ENCODE measurements at regions not wholly inside any gene's neighbourhood (a gene's known extent, or its start where the extent isn't known, plus 50 kb on each side); places are given as distances from the start of the nearest gene placed in this dataset.

DNA sequence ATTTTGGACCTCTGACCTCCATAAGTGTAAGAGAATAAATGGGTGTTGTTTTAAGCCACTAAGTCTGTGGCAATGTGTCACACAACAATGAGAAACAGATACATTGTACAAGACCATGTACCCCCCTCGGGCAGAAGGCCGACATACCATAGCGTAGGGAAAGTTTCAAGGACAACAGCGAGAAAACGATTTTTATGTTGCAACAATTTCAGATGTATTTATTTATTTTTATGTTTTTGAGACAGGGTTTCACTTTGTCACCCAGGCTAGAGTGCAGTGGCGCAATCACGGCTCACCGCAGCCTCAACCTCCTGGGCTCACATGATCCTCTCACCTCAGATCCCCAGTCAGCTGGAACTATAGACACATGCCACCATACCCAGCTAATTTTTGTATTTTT is 136.4 kb upstream of the NCOR2 start:
- Mint-ChIP-seq H3K27ac (no peak overlapping the region), H3K27me3 (ENCODE audit: low read depth) (no peaks in the 10 kb centered on the region; the same call in 1 of the 2 replicates), H3K9me3 (peaks cover 7% of the 10 kb centered on the region), H3K4me1 (no peaks in the 10 kb centered on the region), H3K4me3 (no peak overlapping the region), H3K36me3 (no peaks in the 10 kb centered on the region)
- CTCF ChIA-PET, result interaction anchor here (1.3 kb wide), 1 partner anchor 31 kb away, joined by 3 read pairs; no protein-coding TSS in a partner anchor
- TF ChIP-seq MYBL2 (CRISPR knock-in tag; IDR thresholded peaks at IDR 0.05) (no peak), ZNF396 (CRISPR knock-in tag; IDR thresholded peaks at IDR 0.05; ENCODE audit: borderline replicate concordance) (no peak), SMAD4 (CRISPR knock-in tag; IDR thresholded peaks at IDR 0.05) (no peak), SMAD3 (CRISPR knock-in tag; IDR thresholded peaks at IDR 0.05; ENCODE audit: borderline replicate concordance) (no peak)
- TF ChIP-seq, protein P1, sequence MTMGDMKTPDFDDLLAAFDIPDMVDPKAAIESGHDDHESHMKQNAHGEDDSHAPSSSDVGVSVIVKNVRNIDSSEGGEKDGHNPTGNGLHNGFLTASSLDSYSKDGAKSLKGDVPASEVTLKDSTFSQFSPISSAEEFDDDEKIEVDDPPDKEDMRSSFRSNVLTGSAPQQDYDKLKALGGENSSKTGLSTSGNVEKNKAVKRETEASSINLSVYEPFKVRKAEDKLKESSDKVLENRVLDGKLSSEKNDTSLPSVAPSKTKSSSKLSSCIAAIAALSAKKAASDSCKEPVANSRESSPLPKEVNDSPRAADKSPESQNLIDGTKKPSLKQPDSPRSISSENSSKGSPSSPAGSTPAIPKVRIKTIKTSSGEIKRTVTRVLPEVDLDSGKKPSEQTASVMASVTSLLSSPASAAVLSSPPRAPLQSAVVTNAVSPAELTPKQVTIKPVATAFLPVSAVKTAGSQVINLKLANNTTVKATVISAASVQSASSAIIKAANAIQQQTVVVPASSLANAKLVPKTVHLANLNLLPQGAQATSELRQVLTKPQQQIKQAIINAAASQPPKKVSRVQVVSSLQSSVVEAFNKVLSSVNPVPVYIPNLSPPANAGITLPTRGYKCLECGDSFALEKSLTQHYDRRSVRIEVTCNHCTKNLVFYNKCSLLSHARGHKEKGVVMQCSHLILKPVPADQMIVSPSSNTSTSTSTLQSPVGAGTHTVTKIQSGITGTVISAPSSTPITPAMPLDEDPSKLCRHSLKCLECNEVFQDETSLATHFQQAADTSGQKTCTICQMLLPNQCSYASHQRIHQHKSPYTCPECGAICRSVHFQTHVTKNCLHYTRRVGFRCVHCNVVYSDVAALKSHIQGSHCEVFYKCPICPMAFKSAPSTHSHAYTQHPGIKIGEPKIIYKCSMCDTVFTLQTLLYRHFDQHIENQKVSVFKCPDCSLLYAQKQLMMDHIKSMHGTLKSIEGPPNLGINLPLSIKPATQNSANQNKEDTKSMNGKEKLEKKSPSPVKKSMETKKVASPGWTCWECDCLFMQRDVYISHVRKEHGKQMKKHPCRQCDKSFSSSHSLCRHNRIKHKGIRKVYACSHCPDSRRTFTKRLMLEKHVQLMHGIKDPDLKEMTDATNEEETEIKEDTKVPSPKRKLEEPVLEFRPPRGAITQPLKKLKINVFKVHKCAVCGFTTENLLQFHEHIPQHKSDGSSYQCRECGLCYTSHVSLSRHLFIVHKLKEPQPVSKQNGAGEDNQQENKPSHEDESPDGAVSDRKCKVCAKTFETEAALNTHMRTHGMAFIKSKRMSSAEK (CRISPR knock-in tag; IDR thresholded peaks at IDR 0.05; ENCODE audit: borderline replicate concordance), result no peak
- TF ChIP-seq, protein P2, sequence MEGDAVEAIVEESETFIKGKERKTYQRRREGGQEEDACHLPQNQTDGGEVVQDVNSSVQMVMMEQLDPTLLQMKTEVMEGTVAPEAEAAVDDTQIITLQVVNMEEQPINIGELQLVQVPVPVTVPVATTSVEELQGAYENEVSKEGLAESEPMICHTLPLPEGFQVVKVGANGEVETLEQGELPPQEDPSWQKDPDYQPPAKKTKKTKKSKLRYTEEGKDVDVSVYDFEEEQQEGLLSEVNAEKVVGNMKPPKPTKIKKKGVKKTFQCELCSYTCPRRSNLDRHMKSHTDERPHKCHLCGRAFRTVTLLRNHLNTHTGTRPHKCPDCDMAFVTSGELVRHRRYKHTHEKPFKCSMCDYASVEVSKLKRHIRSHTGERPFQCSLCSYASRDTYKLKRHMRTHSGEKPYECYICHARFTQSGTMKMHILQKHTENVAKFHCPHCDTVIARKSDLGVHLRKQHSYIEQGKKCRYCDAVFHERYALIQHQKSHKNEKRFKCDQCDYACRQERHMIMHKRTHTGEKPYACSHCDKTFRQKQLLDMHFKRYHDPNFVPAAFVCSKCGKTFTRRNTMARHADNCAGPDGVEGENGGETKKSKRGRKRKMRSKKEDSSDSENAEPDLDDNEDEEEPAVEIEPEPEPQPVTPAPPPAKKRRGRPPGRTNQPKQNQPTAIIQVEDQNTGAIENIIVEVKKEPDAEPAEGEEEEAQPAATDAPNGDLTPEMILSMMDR (IDR thresholded peaks at IDR 0.05), result no peak
- DNase-seq (ENCODE audit: low spot score) (no peak), ATAC-seq (no peak)
- POLR2A ChIA-PET, result no interaction called here

DNA sequence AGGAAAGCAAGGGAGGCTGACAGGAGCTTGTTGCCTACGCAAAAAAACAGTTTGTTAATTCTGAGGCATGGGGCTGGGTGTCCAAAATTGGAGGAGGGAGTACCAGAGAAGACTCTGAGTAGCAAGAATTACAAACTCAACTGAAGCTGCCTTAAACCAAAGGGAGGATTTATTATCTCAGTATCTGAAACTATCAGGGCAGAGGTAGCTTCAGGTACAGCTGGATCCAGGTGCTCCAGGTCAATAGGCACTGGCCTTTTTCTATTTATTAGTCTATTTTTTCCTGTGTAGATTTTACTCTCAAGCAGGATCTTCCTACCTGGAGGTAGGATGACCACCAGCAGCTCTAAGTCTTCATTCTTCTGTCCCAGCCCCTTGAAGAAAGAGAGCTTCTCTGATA is 135.3 kb upstream of the NCOR2 start:
- ChIA-PET CTCF (interaction anchor here (2.6 kb wide), 1 partner anchor 18 kb away, joined by 6 read pairs; no protein-coding TSS in a partner anchor), POLR2A (no interaction called here)
- no peaks in the 10 kb centered on the region; the same call in 1 of the 2 replicates for H3K27me3 Mint-ChIP-seq (ENCODE audit: low read depth)
- H3K9me3 Mint-ChIP-seq, result peaks cover 5% of the 10 kb centered on the region
- no peaks in the 10 kb centered on the region for H3K4me1 Mint-ChIP-seq
- no peak overlapping the region for H3K27ac Mint-ChIP-seq
- H3K4me3 Mint-ChIP-seq, result no peak overlapping the region
- TF ChIP-seq, protein P3, sequence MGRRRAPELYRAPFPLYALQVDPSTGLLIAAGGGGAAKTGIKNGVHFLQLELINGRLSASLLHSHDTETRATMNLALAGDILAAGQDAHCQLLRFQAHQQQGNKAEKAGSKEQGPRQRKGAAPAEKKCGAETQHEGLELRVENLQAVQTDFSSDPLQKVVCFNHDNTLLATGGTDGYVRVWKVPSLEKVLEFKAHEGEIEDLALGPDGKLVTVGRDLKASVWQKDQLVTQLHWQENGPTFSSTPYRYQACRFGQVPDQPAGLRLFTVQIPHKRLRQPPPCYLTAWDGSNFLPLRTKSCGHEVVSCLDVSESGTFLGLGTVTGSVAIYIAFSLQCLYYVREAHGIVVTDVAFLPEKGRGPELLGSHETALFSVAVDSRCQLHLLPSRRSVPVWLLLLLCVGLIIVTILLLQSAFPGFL (CRISPR knock-in tag; IDR thresholded peaks at IDR 0.05; ENCODE audit: borderline replicate concordance), result no peak
- no peak for TF ChIP-seq EMX1 (CRISPR knock-in tag; IDR thresholded peaks at IDR 0.05)
- no peak for TF ChIP-seq SOX15 (CRISPR knock-in tag; IDR thresholded peaks at IDR 0.05)
- TF ChIP-seq, protein P4, sequence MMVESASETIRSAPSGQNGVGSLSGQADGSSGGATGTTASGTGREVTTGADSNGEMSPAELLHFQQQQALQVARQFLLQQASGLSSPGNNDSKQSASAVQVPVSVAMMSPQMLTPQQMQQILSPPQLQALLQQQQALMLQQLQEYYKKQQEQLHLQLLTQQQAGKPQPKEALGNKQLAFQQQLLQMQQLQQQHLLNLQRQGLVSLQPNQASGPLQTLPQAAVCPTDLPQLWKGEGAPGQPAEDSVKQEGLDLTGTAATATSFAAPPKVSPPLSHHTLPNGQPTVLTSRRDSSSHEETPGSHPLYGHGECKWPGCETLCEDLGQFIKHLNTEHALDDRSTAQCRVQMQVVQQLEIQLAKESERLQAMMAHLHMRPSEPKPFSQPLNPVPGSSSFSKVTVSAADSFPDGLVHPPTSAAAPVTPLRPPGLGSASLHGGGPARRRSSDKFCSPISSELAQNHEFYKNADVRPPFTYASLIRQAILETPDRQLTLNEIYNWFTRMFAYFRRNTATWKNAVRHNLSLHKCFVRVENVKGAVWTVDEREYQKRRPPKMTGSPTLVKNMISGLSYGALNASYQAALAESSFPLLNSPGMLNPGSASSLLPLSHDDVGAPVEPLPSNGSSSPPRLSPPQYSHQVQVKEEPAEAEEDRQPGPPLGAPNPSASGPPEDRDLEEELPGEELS (CRISPR knock-in tag; IDR thresholded peaks at IDR 0.05), result no peak
- TF ChIP-seq, protein P5, sequence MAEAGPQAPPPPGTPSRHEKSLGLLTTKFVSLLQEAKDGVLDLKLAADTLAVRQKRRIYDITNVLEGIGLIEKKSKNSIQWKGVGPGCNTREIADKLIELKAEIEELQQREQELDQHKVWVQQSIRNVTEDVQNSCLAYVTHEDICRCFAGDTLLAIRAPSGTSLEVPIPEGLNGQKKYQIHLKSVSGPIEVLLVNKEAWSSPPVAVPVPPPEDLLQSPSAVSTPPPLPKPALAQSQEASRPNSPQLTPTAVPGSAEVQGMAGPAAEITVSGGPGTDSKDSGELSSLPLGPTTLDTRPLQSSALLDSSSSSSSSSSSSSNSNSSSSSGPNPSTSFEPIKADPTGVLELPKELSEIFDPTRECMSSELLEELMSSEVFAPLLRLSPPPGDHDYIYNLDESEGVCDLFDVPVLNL (CRISPR knock-in tag; IDR thresholded peaks at IDR 0.05; ENCODE audit: borderline replicate concordance, low read depth), result no peak
- TF ChIP-seq GTF2I (CRISPR knock-in tag; conservative IDR thresholded peaks at IDR 0.05), result no peak
- no peak for TF ChIP-seq NR2C2 (CRISPR knock-in tag; IDR thresholded peaks at IDR 0.05)
- no peak for TF ChIP-seq RELA (CRISPR knock-in tag; IDR thresholded peaks at IDR 0.05; ENCODE audit: borderline replicate concordance)
- TF ChIP-seq ZNF263 (CRISPR knock-in tag; IDR thresholded peaks at IDR 0.05; ENCODE audit: low read depth), result no peak
- no peak for TF ChIP-seq FOXK1 (CRISPR knock-in tag; IDR thresholded peaks at IDR 0.05)
- TF ChIP-seq ETV6 (CRISPR knock-in tag; IDR thresholded peaks at IDR 0.05), result no peak
- H3K36me3 Mint-ChIP-seq, result no peaks in the 10 kb centered on the region
- no peak for DNase-seq (ENCODE audit: low spot score)
- ATAC-seq, result no peak

Measured in WTC11 (cell line).